Amygdala (tissue), 56 donors: ENCODE measurements at regions not wholly inside any gene's neighbourhood (a gene's known extent, or its start where the extent isn't known, plus 50 kb on each side); places are given as distances from the start of the nearest gene placed in this dataset.

Experiments used
- DNase-seq, 56 donors: peaks; one replicate each; lab custom pipeline; 2025; lab: John Stamatoyannopoulos, UW

GRCh38 chr1:187862506-187862905 is 1033.8 kb downstream of the PLA2G4A start:
- no peak for DNase-seq

- DNase-seq = no peak
Measured at GRCh38 chr1:187870552-187870951, 1041.8 kb downstream of the PLA2G4A start.

GRCh38 chr1:187871177-187871845 is 1042.6 kb downstream of the PLA2G4A start:
- no peak for DNase-seq

GRCh38 chr1:187872550-187872949 is 1043.8 kb downstream of the PLA2G4A start:
- DNase-seq = no peak

GRCh38 chr1:187873126-187873525 is 1044.4 kb downstream of the PLA2G4A start:
- no peak for DNase-seq

- no peak for DNase-seq
Measured at GRCh38 chr1:187876775-187877174, 1048.0 kb downstream of the PLA2G4A start.

GRCh38 chr1:187877220-187877619 is 1048.5 kb downstream of the PLA2G4A start:
- DNase-seq = no peak

- no peak for DNase-seq
Measured at GRCh38 chr1:187878883-187879282, 1050.1 kb downstream of the PLA2G4A start.

GRCh38 chr1:187883356-187883755 is 1054.6 kb downstream of the PLA2G4A start:
- no peak for DNase-seq

- no peak for DNase-seq
Measured at GRCh38 chr1:187891993-187892682, 1063.4 kb downstream of the PLA2G4A start.

GRCh38 chr1:187892683-187893039 is 1063.9 kb downstream of the PLA2G4A start:
- DNase-seq = no peak

GRCh38 chr1:187893471-187893870 is 1064.7 kb downstream of the PLA2G4A start:
- DNase-seq = no peak

GRCh38 chr1:187894349-187894748 is 1065.6 kb downstream of the PLA2G4A start:
- DNase-seq = no peak

GRCh38 chr1:187903223-187903622 is 1074.5 kb downstream of the PLA2G4A start:
- no peak for DNase-seq

GRCh38 chr1:187909382-187909781 is 1080.6 kb downstream of the PLA2G4A start:
- no peak for DNase-seq

- DNase-seq = no peak
Measured at GRCh38 chr1:187911820-187912219, 1083.1 kb downstream of the PLA2G4A start.

GRCh38 chr1:187920976-187921375 is 1092.2 kb downstream of the PLA2G4A start:
- DNase-seq = no peak

GRCh38 chr1:187921426-187921825 is 1092.7 kb downstream of the PLA2G4A start:
- DNase-seq = no peak

- DNase-seq = no peak
Measured at GRCh38 chr1:187922255-187922654, 1093.5 kb downstream of the PLA2G4A start.

- DNase-seq = no peak
Measured at GRCh38 chr1:187924252-187924651, 1095.5 kb downstream of the PLA2G4A start.

- DNase-seq = peak in 16 of 56 donors; percentile 0 to 49 (median 4)
Measured at GRCh38 chr1:187928288-187928687, 1099.5 kb downstream of the PLA2G4A start.

GRCh38 chr1:187928696-187929095 is 1099.9 kb downstream of the PLA2G4A start:
- DNase-seq = no peak
